ENCODE measurements at regions not wholly inside any gene's neighbourhood (a gene's known extent, or its start where the extent isn't known, plus 50 kb on each side); places are given as distances from the start of the nearest gene placed in this dataset.

- TF ChIP-seq CTCF (IDR thresholded peaks at IDR 0.05) (no peak), POLR2A (IDR thresholded peaks at IDR 0.05) (no peak)
Measured at GRCh38 chr5:51544031-51544785, 161.0 kb downstream of the ISL1 start.

Data from lower leg skin (tissue), 3 donors.